RWPE1 (cell line): ENCODE measurements at regions not wholly inside any gene's neighbourhood (a gene's known extent, or its start where the extent isn't known, plus 50 kb on each side); places are given as distances from the start of the nearest gene placed in this dataset.
"Not testable (repeated sequence)": the region's sequence is repeated elsewhere in the genome, so short reads cannot be mapped to it uniquely, and the experiment has no call there.

Experiments
- CTCF ChIA-PET: fragments of 350-600 bp; sonication (Branson Sonifier 250); formaldehyde crosslinking; extraction: SDS; loops from one replicate; lab custom pipeline; 2021; lab: Yijun Ruan, JAX
- POLR2A ChIA-PET: fragments of 400-600 bp; formaldehyde crosslinking; extraction: SDS; loops from one replicate; lab custom pipeline; 2020; ENCODE audit warnings: antibody characterized with exemption; ENCODE audit not compliant: low non-redundant PET; lab: Yijun Ruan, JAX
- DNase-seq: peaks from one replicate; pipeline ENCODE4 v3.0.0; 2012; ENCODE audit warnings: low spot score
- H3K27ac ChIP-seq: fragments of 450-650 bp; 2 replicates; pipeline ENCODE4 v1.5.1; 2017
- TF ChIP-seq, protein P1 (sequence below): fragments of 450-650 bp; conservative IDR thresholded peaks from 2 replicates; pipeline ENCODE4 v1.5.1; 2017; ENCODE audit warnings: low read depth, mild to moderate bottlenecking

DNA sequence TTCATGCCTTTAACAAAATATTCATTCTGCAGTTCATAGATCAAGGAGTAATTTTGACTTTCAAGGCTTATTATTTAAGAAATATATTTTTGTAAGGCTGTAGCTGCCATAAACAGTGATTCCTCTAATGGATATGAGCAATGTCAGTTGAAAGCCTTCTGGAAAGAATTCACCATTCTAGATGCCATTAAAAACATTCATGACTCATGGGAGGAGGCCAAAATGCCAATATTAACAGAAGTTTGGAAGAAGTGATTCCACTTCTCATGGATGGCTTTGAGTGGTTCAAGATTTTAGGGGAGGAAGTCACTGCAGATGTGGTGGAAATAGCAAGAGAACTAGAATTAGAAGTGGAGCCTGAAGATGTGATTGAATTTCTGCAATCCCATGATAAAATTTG, 229.1 kb downstream of the DEPDC1B start:
- no peak overlapping the region for H3K27ac ChIP-seq
- no peak for DNase-seq
- ChIA-PET POLR2A (no interaction called here), CTCF (no interaction called here)
- TF ChIP-seq, protein P1, sequence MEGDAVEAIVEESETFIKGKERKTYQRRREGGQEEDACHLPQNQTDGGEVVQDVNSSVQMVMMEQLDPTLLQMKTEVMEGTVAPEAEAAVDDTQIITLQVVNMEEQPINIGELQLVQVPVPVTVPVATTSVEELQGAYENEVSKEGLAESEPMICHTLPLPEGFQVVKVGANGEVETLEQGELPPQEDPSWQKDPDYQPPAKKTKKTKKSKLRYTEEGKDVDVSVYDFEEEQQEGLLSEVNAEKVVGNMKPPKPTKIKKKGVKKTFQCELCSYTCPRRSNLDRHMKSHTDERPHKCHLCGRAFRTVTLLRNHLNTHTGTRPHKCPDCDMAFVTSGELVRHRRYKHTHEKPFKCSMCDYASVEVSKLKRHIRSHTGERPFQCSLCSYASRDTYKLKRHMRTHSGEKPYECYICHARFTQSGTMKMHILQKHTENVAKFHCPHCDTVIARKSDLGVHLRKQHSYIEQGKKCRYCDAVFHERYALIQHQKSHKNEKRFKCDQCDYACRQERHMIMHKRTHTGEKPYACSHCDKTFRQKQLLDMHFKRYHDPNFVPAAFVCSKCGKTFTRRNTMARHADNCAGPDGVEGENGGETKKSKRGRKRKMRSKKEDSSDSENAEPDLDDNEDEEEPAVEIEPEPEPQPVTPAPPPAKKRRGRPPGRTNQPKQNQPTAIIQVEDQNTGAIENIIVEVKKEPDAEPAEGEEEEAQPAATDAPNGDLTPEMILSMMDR: no peak

DNA sequence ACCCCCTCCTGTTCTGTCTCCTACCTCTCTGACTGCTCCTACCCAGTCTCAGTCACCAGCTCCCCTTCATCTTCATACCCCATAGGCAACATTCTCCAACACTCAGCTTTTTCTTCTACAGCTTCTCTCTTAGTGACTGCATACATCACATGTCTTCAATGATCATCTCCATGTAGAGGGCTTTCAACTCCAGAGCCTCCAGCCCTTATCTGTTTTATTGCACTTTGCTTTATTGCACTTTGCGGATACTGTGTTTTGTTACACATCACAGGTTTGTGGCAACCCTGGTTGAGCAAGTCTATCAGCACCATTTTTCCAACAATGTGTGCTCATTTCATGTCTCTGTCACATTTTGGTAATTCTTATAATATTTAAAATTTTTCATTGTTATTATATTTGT, 230.7 kb downstream of the DEPDC1B start:
- H3K27ac ChIP-seq: no peak overlapping the region
- DNase-seq: no peak
- TF ChIP-seq, protein P1: no peak
- CTCF ChIA-PET: no interaction called here
- POLR2A ChIA-PET: no interaction called here

GRCh38 chr5:60463179-60463868, 236.6 kb downstream of the DEPDC1B start:
- CTCF ChIA-PET: no interaction called here
- no peak overlapping the region for H3K27ac ChIP-seq
- TF ChIP-seq, protein P1: no peak
- no peak for DNase-seq
- POLR2A ChIA-PET: no interaction called here

DNA sequence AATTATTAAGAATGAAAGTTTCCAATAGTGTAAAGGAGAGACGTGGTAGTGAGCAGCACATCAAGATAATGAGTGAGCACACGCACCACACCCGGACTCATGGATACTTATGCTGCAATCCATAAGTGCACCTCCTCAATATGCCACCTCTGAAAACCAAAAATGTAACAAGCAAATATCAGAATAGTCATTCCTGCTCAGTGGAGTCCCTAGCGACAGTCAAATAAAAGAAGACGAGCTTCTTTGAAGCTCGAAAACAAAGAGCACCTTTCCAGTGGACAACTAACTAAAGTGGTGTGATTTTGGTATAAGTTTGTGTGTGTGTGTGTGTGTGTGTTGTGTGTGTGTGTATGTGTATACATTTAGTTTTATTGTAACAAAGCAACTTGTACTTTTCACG, 241.3 kb downstream of the DEPDC1B start:
- ChIA-PET CTCF (no interaction called here), POLR2A (interaction anchor here (0.5 kb wide), 1 partner anchor 788 kb away, joined by 3 read pairs; no protein-coding TSS in a partner anchor)
- H3K27ac ChIP-seq: no peak overlapping the region
- no peak for DNase-seq
- TF ChIP-seq, protein P1: no peak

DNA sequence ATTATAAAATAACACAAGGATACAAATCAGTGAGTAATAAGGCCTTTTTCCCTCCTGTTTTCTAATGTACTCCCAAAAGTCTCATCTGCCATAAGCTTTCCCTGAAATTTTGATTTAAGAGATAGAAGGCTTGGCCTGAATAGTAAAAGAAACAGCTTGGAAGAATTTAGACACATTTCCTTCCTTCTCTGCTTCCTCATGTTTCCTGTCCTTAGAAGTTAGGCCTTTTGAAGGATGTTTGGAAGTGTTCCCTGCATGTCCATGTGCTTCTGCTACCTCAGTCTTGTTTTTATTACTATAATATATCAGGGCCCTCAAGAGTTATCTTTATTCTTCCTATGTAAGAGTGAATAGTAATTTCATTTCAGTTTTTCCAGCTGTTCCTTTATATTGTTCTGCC, 242.7 kb downstream of the DEPDC1B start:
- H3K27ac ChIP-seq: no peak overlapping the region
- CTCF ChIA-PET: no interaction called here
- TF ChIP-seq, protein P1: no peak
- no peak for DNase-seq
- POLR2A ChIA-PET: no interaction called here

DNA sequence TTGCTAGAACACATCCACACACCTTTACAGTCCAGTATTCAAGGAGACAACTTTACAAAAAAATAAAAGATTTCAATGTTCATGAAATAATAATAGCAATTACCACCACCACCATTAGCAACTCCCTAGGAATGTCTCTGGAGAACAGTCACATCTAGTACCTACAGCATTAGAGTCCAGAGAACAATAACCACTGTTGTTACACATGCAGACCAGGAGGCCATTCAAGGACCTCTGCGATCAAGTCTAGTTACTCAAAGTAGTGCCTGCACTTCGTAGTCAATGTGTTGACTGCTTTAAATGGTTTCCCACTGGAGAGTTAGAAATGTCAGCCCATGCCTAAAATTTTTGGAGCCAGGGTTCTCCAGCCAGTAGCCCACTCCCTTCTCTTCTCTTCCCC, 244.4 kb downstream of the DEPDC1B start:
- ChIA-PET POLR2A (no interaction called here), CTCF (no interaction called here)
- TF ChIP-seq, protein P1: no peak
- no peak overlapping the region for H3K27ac ChIP-seq
- DNase-seq: no peak

DNA sequence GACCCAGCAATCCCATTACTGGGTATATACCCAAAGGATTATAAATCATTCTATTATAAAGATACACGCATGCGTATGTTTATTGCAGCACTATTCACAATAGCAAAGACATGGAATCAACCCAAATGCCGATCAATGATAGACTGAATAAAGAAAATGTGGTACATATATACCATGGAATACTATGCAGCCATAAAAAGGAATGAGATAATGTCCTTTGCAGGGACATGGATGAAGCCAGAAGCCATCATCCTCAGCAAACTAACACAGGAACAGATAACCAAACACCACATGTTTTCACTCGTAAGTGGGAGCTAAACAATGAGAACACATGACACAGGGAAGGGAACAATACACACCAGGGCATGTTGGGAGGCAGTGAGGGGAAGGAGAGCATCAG, 245.7 kb downstream of the DEPDC1B start:
- DNase-seq, CTCF ChIA-PET, POLR2A ChIA-PET: not testable (repeated sequence)

More for the DNA sequence above, 245.7 kb downstream of the DEPDC1B start:
- not testable (repeated sequence) for H3K27ac ChIP-seq
